ENCODE measurements at regions not wholly inside any gene's neighbourhood (a gene's known extent, or its start where the extent isn't known, plus 50 kb on each side); places are given as distances from the start of the nearest gene placed in this dataset.

DNA sequence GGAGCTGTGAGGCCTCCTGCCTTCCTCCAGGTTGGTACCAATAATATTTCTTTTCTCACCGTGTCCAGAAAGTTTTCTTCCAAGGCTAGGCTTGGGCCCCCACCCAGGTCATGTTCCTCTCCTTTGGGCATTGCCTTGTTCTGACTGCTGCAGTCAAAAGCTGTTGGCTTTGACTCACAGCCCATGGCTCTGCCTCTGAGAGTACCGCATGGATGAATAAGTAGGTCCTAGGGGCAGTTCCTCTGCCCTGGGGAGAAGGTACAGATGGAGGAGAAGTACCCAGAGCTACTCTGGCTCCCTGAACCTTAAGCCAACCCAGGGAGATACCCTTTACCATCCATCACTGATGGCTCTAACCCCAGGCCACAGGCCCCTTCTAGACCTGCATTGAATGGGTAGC lies 115.0 kb downstream of the NAV1 start:
- TF ChIP-seq, protein P1, sequence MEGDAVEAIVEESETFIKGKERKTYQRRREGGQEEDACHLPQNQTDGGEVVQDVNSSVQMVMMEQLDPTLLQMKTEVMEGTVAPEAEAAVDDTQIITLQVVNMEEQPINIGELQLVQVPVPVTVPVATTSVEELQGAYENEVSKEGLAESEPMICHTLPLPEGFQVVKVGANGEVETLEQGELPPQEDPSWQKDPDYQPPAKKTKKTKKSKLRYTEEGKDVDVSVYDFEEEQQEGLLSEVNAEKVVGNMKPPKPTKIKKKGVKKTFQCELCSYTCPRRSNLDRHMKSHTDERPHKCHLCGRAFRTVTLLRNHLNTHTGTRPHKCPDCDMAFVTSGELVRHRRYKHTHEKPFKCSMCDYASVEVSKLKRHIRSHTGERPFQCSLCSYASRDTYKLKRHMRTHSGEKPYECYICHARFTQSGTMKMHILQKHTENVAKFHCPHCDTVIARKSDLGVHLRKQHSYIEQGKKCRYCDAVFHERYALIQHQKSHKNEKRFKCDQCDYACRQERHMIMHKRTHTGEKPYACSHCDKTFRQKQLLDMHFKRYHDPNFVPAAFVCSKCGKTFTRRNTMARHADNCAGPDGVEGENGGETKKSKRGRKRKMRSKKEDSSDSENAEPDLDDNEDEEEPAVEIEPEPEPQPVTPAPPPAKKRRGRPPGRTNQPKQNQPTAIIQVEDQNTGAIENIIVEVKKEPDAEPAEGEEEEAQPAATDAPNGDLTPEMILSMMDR (IDR thresholded peaks at IDR 0.05), result no peak
- no peak for TF ChIP-seq EZH2 (IDR thresholded peaks at IDR 0.05; ENCODE audit: borderline replicate concordance, insufficient read depth, low read depth, low read length, poor library complexity, severe bottlenecking)

All from B cell (primary cell).